Erythroblast (primary cell): ENCODE measurements at regions not wholly inside any gene's neighbourhood (a gene's known extent, or its start where the extent isn't known, plus 50 kb on each side); places are given as distances from the start of the nearest gene placed in this dataset.

Experiments
- GATA1 ChIP-seq: IDR thresholded peaks from 2 replicates; pipeline ENCODE4 v1.6.1; 2011; ENCODE audit warnings: low read depth, mild to moderate bottlenecking, control low read depth, low read length, moderate library complexity
- POLR2A ChIP-seq: IDR thresholded peaks from 2 replicates; pipeline ENCODE4 v1.6.1; 2011; ENCODE audit warnings: mild to moderate bottlenecking, low read length

- no peak for TF ChIP-seq GATA1
- TF ChIP-seq POLR2A: no peak
Observed at GRCh38 chr7:119105381-119105780, 880.9 kb downstream of the ANKRD7 start.
